ENCODE measurements at regions not wholly inside any gene's neighbourhood (a gene's known extent, or its start where the extent isn't known, plus 50 kb on each side); places are given as distances from the start of the nearest gene placed in this dataset.

DNA sequence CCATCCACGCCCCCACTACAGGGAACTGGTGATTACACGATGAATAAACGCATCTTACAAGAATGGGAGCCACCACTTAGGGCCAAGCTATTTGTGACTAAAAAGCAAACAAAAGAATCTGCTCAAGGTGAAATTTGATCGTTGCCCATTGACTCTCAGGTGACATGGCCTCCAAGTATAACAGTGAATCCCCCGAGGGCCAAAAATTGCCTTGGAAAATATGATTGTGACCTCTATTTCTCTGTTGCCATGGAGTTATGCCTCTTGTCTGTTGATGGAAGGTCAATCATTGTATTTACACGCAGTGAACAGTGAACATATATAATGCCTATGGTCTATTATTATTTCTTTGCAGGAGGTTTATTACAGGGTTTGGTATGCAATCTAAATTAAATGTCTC, 282.3 kb downstream of the KLF6 start:
- TF ChIP-seq, protein P1, sequence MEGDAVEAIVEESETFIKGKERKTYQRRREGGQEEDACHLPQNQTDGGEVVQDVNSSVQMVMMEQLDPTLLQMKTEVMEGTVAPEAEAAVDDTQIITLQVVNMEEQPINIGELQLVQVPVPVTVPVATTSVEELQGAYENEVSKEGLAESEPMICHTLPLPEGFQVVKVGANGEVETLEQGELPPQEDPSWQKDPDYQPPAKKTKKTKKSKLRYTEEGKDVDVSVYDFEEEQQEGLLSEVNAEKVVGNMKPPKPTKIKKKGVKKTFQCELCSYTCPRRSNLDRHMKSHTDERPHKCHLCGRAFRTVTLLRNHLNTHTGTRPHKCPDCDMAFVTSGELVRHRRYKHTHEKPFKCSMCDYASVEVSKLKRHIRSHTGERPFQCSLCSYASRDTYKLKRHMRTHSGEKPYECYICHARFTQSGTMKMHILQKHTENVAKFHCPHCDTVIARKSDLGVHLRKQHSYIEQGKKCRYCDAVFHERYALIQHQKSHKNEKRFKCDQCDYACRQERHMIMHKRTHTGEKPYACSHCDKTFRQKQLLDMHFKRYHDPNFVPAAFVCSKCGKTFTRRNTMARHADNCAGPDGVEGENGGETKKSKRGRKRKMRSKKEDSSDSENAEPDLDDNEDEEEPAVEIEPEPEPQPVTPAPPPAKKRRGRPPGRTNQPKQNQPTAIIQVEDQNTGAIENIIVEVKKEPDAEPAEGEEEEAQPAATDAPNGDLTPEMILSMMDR (IDR thresholded peaks at IDR 0.05; ENCODE audit: low read depth, low read length): no peak
- TF ChIP-seq POLR2A (IDR thresholded peaks at IDR 0.05; ENCODE audit: extremely low read depth, insufficient read length): no peak
